NCI-H1105 (cell line): ENCODE measurements at regions not wholly inside any gene's neighbourhood (a gene's known extent, or its start where the extent isn't known, plus 50 kb on each side); places are given as distances from the start of the nearest gene placed in this dataset.

Experiments
- DNase-seq: peaks from one replicate; lab custom pipeline; 2025; lab: John Stamatoyannopoulos, UW

DNA sequence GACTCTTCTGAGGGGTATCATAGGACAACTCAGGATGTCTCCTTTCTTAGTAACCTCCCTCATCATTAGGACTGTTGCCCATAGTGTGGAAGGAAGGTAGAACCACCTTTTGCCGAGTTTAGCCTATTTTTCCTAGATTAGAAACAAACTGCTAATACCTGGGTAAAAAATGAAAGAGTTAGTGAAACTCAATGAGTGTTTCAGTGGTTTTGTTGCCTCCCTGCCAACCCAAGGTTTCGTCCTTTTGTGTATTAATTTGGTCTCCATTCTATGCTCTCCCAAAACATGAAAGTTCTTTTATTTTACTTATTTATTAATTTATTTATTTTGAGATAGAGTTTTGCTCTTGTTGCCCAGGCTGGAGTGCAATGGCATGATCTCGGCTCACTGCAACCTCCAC is 174.9 kb upstream of the KCNJ16 start:
- DNase-seq: no peak

DNA sequence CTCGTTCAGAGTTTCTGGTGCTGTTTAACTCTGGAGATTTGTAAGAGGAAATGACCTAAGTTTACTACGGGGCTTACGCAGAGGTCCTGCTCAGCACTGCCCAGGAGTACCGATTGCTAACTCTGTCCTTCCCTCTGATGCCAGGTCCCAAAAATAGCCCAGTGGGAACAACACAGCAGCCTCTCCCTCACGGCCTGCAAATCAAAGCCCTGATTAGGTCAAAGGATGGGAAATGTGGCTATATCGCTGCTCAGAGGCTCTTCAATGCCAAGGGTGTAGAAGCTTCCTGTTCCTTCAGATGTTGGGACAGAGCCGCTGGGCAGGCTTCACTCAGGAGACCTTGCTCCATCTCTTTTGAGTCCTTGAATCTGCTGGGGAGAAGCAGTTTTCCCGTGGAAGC is 174.2 kb upstream of the KCNJ16 start:
- no peak for DNase-seq

DNA sequence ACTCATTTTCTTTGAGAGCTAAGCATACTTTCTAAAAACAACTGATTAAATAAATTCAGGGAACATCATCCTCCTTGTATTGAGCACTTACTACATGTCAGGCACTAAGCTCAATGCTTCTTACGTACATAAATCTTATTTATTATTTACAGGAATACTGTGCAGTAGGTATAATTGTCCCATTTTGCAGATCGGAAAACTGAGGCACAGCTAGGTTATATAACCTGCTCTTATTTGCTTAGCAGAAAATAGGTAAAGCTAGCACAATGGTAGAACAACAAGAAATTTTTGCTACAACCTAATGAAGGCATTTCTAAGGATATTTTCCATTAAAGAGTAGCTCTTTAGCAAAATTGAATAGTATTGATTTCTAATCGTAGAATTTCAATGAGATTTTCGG is 168.7 kb upstream of the KCNJ16 start:
- no peak for DNase-seq

DNA sequence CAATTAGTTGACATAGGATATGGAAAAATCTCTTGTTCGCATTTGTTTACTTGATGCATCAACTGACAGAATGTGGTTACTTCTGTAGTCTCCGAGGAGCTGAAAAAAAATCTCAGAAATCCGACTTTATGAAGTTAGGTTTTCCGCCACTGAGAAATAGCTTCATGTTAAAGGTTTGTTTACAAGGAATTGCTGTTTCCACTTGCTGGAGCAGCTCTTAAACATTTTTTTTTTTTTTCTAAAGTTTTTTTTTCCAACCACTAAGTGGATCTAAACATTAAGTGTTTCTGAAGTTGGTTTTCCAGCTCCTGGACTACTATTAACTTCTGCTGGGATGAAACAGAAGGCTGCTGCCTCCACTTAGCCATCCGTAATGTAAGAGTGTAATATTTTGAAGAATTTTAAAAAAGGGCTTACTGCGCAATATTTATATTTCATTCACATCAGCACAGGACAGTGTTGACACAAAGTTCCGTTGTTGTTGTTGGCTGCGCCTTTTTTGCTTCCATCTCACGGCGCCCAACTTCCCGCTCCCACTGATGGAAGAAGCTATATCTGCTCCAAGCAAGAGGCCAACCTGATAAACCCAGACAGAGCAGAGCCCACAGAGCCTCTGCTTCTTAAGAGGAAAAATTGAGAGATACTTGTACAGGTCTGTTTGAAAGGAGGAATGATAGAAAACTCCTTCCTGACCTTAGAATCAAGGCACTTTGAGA is 167.7 kb upstream of the KCNJ16 start:
- DNase-seq: no peak

DNA sequence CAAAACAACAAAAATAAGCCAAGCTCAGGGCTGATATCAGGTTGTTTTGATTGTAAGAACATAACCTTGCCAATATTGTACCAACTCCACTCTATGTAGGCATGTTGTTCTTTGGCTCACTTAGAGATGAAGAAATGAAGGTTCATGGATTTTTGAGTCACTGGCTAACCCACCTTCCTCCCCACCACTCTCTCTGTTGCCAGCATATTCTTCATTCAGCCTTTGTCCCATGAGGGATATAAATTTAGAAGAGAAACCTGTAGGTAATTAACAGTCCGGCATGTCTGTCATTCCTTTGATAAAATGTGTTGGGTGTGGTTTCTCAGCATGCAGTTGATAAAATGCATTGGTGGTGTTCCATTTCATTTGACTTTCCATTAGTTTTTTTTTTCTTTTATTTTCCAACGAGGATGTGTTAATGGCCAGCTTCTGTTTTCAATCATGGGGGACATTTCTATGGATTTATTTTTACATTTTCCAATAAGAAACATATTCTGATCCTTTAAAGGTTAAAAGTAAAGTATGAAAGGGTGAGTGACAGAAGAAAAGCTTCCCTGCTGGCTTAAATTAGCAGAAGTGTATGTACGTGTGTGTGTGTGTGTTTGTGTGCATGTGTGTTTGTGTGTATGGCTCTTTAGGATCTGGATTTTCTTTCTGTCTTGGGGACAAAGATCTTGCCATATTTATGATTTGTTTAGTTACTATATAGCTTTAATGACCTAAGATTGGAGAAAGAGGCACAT is 166.2 kb upstream of the KCNJ16 start:
- DNase-seq: no peak

DNA sequence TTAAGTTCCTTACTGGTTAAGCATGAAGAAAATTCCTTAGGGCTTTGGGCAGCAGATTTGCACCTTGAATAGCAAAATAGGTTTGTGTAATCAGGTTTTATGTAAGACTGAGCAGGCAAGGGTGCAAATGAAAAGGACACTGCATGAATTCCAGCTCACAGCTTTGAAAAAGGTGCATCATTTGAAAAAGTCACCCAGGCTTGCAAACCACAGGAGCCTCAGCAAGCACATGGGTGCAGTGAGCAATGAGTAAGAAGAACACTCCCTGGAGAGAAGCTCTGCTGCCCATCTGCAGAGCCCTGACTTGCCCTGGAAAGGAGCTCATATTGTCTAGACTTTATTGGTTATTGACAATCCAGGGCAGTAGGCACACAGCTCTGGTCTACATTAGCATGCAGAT is 165.6 kb upstream of the KCNJ16 start:
- no peak for DNase-seq

DNA sequence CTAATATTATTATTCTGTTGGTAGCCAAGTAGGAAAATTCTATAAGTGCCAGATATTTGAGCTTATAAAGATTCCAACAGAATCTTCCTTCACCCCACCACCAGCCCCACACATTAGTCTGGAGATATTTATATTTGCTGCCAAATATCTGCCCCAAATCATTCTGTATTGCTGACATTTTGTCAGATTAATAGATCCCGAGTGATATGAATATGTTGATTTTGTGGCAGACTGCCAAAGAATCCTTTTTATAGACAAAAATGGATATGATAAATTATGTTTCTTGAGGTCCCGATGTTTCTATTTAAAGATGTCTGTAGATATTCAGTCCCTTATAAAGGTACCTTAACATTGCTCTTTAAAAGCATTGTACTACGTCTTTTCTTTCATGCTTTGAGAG is 162.2 kb upstream of the KCNJ16 start:
- no peak for DNase-seq

DNA sequence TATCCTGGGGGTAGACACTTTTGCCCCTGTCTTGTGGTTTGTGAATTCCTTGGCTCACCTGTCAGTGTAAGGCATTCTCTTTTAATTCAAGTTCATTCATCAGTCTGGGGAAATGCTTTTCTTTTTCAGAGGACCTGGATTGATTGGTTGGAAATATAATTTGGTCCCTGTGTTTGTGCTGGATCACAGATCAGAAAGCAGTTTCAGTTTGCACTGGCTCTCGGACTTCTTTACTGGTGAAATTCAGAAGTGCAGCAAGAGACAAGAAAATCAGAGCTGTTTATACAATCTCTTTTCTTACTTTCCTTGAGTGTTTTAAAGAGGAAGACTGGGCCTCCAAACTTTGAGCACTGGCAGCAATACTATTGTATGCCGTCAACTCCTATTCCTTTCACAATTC is 161.8 kb upstream of the KCNJ16 start:
- no peak for DNase-seq

DNA sequence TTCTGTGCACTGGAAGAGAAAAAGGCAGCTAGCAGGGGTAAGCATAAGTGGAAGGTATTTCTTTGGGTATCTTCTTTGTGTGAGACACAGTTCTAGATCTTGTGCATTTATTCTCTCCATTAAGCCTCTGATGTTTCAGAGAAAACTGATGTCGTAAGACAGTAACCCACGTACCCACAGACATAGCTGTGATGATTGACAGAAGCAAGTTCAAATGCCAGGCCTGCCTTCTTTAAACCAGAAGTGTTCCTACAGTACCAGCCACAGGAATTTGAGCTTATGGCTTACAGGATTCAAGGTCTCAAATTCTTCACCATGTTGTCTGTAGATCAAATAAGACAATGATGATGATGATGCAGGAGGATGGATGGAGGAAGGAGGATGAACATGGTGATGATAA is 161.4 kb upstream of the KCNJ16 start:
- no peak for DNase-seq

DNA sequence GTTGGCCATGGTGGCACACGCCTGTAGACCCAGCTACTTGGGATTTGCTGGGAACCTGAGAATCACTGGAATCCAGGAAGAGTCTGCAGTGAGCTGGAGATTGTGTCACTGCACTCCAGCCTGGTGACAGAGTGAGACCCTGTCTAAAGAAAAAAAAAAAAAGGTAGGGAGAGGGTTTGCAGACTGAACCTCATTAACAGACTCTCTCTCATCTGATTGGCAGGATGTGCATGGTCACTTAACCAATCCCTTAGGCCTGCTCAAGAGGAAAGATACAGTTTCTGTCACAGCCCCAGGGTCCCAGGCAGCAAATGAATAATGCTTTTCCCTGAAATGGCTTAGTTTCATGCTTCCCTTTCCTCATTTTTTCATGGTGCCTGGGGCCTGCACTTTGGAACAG is 160.5 kb upstream of the KCNJ16 start:
- no peak for DNase-seq

DNA sequence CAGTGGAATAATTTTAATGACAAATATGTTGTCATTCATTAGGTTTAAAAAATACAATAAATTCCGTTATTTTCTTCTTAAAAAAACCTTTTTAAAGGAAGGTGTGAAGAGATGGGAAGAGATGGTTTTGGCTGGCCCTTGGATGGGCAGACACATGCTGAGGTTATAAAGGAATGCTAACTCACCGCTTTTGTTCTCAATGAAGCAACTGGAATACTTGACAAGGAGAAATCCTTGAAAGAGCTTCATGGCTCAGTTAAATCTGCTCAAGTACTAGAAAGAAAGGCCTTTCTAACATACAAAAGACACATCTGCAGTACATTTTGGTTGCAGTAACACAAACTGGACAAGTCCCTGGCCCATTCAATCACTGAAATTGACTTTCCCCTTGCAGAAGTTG is 158.3 kb upstream of the KCNJ16 start:
- no peak for DNase-seq

DNA sequence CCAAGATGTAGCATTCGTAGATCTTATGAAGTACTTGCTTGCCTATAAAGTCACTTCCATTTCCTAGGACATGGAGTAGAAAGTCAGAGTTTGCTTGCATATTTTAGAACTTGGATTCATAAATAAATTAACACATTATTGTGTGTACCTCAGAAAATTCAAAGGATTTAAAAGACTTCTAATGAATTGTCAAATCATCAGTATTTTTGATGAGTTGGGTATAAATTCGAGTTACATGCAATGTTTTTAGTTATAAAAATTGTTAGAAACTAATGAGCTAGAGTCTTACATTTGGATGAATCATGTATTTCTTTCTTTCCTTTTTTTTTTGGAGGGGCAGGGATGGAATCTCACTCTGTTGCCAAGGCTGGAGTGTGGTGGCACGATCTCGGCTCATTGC is 156.9 kb upstream of the KCNJ16 start:
- DNase-seq: no peak

DNA sequence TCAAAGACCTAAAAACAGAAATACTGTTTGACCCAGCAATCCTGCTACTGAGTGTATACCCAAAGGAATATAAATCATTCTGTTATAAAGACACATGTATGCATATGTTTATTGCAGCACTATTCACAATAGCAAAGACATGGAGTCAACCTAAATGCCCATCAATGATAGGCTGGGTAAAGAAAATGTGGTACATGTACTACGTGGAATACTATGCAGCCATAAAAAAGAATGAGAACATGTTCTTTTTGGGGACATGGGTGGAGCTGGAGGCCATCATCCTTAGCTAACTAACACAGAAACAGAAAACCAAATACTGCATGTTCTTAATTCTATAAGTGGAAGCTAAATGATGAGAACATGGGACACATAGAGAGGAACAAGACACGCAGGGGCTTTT is 155.2 kb upstream of the KCNJ16 start:
- DNase-seq: no peak

DNA sequence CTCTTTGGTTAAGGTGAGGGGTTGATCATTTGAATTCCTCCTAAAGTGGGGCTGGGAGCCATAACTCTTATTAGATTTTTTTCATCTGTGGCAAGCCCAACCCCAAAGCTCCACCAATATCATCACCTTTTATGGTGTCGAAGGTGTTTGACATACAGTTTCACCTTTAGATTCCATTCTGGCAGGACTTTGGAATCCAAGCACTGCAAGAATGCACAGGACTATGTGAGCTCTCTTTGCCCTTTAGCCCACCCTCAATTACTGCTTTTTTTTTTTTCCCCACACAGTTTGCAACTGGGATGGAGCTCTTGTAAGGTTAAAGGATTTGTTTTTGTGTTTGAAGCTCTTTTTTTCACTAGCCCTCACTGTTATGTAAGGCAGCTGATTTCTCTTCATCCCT is 154.0 kb upstream of the KCNJ16 start:
- DNase-seq: no peak

DNA sequence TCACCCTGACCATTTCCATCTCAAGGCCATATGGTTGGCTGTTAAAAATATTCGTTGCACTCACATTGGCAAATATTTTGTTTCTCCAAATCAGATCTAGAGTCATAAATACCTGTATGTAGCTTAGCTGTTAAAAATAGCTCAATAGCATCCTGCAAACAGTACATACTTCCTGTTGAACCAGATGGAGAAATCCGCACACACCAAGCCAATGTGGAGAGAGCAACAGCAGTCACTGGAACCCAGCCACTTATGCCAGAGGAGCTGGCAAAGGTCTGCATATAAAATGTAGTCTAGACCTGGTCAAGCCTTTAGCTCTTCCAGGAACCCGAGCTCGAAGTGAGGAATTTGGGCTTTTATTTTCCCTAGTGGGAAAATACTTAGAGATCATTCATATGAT is 146.4 kb upstream of the KCNJ16 start:
- DNase-seq: no peak

DNA sequence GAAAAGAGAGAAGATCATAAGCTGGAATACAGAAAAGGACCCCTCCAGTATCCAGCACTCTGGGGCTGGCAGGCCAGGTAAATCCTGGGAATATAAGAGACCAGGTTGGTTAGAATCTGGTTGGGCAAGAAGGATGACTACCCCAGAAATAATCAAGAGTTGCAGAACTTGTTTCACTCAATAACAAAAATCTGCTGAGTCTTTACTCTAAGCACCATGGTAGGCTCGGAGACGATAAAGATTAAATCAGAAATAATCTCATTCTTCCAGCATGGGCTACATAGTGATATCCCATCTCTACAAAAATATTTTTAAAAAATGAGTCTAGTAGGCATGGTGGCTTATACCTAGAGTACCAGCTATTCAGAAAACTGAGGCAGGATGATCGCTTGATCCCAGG is 138.0 kb upstream of the KCNJ16 start:
- DNase-seq: no peak

DNA sequence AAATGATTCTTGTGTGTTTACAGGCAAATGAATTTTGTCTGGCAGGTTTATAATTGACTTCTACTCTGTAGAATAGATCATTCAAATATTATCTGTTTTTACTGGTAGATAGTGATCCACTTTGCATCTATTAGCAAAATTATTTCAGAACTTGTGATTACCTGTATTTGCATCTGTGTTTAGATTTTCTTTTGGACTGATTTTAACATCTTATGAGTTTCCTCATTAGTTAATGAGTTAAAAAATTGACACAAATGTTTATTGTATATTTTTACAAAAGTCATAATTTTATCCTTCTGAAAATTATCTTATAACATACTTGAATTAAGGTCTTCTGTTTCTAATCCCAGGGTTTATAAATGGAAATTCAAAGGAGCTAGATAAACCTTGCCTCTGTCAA is 132.0 kb upstream of the KCNJ16 start:
- DNase-seq: no peak

DNA sequence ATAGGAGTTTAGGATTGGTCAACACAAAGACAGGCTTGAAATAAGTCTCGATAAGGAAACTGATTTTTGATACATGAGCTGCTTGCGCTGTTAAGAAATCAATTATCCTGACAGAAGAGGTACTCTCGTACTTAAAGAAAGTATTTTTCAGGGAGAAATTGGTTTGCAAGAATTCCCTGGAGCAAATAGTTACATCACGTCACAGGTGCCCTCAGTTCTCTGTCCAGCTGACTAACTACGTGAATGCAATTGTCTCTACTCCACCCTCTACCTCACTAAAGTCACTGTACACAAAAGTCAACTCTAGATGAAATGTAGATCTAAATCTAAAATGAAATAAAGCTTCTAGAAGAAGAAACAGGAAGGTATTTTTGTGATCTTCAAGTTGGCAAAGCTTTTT is 130.6 kb upstream of the KCNJ16 start:
- DNase-seq: no peak

DNA sequence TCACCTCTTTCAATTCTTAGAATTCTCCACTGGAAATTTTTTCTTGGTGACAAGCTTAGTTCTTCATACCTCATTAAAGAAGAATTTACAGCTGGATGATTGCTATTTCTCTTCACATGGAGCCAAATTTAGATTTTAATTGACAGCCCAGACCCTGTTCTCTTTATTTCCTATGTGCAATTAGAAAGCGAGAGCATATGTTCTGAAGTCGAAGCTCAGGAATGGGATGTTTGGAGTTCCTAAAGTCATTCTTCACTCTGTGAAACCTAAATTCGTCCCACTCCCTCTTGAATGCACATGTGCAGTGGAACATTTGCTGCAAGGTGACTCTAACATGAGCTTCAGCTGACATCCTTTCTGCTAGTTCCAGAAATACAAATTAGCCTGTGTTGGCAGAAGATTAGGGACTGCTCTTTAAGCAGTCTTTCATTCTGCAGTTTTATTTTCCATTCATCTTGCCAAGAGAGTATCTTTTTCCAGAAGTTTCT is 129.3 kb upstream of the KCNJ16 start:
- DNase-seq: no peak

DNA sequence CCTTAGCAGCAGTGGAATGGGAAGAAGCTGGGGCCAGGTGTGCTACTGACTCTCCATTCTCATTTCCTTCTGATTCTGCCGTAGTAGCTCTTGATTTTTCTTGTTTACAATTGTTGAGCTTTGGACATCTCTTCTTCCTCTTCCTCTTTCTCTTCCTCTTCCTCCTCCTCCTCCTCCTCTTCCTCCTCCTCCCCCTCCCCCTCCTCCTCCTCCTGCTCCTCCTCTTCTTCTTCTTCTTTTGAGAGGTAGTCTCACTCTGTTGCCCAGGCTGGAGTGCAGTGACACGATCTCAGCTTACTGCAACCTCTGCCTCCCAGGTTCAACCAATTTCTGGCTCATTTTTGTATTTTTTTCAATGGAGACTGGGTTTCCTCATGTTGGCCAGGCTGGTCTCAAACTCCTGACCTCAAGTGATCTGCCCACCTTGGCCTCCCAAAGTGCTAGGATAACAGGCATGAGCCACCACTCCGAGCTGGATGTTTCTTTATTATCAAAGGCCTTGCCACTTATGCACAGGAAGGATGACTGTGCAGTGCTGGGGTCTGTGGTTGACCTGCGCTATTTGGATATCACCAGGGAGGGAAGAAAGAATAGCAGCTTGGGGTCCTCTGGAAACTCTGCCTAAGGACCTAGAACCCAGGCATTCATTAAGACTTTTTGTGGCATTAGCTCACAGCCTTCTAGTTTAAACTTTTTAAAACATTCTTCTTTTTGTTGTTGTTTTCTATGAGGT is 127.8 kb upstream of the KCNJ16 start:
- DNase-seq: no peak

DNA sequence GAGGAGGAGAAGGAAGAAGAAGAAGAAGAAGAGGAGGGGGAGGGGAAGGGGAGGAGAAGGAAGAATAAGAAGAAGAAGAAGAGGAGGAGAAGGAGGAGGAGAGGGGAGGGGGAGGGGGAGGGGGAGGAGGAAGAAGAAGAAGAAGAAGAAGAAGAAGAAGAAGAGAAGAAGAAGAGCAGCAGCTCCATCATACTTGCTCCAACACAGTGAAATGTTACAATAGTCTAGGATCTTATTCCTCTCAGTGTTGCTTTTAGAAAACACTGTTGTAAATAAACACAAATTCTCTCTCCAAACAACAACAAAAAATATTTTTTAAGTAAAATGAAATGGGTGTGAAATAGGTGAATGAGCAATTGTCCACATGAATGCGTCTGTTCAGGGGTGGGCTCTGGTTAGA is 126.6 kb upstream of the KCNJ16 start:
- no peak for DNase-seq

DNA sequence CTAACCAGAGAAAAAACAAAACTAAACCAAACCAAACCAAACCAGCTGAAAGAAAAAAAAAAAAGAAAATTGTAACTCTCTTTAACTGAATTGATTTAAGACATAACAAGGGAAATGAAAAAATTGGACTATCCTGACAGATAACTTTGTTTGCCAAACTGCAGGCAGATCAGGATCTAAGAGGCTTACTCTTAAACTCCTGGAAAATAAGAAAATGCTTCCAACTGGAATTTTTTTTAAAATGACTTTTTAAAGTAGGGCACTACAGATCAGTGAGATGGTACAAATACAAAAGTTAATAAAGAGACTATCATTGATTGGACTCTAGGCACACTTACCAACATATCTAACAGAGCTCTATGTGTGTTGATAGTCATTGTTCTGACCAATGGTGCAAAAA is 125.5 kb upstream of the KCNJ16 start:
- DNase-seq: no peak
